Activated T-cell treated with anti-CD3 and anti-CD28 coated beads for 48 hours (primary cell): ENCODE measurements at regions not wholly inside any gene's neighbourhood (a gene's known extent, or its start where the extent isn't known, plus 50 kb on each side); places are given as distances from the start of the nearest gene placed in this dataset.
"Not testable (repeated sequence)": the region's sequence is repeated elsewhere in the genome, so short reads cannot be mapped to it uniquely, and the experiment has no call there.

Experiments
- DNase-seq: peaks from one replicate; pipeline ENCODE4 v3.0.0-alpha.2; 2020; ENCODE audit warnings: low read depth

DNA sequence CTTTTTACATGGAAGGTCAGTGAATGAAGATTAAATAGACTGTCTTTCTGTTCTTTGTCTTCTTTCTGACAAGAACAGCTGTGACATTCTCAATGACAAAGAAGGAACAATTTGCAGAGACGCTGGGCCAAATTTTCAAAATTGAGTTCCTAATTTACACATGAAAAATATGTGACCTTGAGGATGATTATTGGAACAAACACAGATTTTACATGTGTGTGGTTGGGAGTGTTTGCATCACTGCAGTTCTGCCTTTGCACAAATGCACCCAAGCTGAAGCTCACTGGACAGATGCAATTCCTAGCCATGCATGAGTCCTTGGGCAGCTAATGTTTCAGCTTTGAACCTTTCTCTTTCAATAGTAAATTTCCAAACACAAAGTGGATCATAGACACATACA, 350.8 kb downstream of the QKI start:
- no peak for DNase-seq

DNA sequence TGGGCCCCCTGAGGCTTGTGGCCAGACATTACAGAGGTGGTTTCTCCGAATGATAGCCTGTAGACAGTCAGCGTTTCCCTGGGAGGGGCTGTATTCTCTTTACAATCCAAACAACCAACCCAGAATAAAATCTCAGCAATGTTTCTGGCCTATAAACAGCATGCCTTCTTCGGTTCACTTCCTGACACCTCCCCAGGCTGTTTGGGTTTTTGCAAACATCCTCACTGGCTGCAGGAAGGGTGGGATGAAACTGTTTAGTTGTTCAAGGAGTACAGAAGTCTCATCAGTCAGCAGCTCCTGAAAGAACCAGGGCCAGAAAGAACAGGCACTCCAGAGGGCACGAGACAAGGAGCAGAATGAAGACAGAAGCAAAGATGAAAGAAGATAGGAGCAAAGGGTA, 350.0 kb downstream of the QKI start:
- DNase-seq: no peak

DNA sequence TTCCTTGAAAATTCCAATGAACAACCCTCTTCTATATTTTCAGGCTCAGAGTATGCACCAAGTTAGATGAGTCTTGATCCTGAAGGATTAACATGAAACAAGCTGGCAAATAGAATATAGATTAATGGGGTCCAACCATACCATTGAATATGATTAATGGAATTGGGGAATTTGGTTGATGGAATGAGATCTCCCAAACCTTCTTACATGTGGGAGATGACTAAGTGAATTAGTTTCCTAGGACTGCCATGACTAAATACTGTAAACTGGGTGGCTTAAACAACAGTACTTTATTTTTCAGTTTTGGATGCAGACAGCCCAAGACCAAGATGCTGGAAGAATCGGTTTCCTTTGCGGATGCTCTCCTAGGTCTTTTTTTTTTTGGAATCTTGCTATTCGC, 347.0 kb downstream of the QKI start:
- no peak for DNase-seq

DNA sequence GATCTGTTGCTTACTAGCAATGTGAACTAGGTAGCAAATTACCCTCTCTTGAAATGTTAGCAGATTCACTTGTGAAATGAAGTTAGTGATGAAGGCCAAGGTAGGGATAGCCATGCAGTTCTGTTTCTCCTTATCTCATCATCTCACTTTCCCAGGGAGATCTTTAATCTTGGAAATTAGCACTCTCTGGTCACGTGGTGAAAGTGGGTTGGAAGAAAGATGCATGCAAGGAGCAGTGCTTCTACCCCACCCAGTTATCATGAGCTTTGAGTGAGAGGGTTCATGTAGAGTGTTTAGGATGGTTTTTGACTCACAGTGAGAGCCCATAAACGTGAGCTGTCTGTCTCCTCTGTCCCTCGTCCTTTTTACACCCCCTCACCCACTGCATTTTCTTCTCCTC, 346.3 kb downstream of the QKI start:
- DNase-seq: no peak

DNA sequence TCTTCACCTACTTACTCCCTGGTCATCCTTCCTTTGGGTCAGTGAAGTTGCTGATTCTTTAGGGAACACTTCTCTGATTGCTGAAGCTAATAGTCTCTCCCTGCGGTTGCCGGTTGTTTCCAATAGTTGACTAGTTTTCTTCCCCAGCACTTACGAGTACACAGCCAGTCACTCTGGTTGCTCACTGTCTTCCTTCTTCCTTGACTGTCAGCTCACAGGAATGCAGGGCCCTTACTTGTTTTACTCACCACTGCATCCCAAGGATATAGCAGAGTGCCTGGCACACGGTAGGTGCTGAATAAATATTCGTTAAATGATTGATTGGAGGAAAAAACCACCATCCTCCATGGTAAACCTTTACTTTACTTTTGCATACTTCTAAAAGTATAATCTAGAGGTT, 345.0 kb downstream of the QKI start:
- no peak for DNase-seq

DNA sequence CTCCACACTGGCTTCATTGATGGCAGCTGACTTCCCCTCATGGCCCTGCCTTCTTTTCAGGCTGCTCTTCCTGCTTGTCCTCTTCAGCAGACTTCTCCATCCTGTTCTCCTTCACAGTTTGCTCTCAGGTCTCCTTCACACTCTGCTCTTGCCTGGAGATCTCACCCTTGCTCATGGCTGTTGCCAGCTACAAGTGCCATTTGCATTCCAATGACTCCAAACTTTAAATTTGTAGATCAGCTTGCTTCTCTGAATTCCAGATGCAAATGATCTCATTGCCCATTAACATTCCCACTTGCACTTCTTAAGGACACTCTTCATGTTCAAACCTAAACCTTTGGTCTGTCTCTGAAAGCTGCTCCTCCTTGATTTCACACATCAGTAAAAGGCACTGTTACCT, 343.0 kb downstream of the QKI start:
- no peak for DNase-seq

DNA sequence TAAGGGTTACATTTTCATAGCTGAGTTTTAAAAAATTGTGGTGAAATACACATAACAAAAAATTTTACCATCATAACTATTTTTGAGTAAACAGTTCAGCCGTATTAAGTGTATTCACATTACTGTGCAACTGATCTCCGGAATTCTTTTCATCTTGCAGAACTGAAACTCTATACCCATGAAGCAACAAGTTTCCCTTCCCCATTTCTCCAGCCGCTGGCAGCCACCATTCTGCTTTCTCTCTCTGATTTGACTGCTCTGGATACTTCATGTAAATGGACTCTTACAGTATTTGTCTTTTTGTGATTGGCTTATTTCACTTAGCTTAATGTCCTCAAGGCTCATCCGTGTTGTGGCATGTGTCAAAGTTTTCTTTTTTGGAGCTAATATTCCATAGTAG, 341.6 kb downstream of the QKI start:
- DNase-seq: no peak

DNA sequence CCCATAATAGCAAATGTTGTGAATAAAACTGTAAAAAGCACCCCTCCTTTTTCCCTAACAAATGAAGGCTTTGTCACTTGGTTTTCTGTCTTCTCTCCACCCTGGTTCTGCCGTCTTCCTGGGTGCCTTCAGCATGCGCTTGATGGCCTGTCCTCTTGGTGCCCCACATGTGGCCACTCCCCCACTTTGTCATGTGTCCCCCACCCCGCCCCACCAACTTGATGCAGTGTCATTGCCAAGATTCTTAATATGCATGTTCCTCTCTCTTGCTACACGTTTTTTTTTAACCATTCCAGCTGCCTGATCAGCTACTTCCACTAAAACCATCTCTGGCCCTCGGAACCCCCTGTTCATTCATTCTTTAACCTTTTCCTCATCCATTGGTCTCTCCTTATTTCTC, 340.3 kb downstream of the QKI start:
- DNase-seq: no peak

DNA sequence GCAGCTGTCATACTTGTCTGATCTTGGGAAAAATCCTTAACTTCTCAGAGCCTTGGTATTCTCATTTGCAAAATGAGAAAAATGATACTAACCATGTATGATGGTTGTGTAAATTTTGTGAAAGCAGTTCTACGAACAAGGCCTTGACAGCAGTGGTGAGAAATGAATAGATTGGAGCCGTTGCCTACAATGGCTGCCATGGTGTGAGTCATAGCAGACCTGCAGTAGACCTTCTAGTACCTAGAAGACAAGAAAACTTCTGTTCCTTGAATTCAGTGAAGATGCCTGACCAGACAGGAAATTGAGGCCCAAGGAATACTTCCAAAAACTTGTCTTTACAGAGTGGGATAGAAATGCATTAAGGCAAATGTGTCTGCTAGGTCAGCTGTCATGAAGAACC, 338.9 kb downstream of the QKI start:
- DNase-seq: no peak

DNA sequence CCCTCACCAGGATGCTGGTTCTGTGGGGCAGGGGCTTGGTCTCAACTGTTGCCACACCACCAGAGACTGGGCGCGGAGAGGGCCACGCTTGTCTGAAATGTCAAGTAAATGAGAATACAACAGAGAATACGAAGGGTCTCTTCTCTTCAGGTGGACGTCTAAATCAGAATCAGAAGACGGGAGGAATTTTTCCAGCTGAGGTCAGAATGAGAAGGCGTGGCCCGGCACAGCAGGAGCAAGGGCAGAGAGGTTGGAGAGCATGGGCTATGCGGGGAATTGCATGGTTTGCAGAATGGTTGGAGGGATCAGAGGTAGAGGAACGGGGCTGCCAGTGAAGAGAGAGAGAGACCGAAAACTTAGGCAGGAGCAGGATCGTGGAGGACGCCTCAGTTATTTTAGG, 337.9 kb downstream of the QKI start:
- no peak for DNase-seq

DNA sequence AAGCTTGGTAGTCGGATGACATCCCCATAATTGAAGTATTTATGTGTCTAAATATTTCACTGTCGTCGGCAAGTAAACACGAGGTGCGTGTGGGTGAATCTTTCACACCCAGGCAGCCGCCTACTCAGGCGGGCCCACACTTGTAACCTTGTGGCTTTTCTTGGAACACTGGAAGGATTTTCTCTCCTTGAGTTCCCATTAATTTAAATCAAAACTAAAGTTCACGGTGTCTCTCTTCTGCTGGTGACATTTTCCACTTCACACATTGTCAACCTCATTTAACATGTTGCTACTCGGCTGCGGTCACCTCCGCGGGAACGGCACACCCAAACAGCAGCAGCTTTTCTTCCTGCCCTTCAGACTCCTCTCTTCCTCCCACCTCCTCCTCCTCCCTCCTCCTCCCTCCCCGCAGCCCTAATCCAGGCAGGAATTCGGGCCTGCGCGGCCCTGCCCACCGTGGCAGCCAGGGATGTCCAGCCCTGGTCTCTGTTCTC, 336.6 kb downstream of the QKI start:
- no peak for DNase-seq

DNA sequence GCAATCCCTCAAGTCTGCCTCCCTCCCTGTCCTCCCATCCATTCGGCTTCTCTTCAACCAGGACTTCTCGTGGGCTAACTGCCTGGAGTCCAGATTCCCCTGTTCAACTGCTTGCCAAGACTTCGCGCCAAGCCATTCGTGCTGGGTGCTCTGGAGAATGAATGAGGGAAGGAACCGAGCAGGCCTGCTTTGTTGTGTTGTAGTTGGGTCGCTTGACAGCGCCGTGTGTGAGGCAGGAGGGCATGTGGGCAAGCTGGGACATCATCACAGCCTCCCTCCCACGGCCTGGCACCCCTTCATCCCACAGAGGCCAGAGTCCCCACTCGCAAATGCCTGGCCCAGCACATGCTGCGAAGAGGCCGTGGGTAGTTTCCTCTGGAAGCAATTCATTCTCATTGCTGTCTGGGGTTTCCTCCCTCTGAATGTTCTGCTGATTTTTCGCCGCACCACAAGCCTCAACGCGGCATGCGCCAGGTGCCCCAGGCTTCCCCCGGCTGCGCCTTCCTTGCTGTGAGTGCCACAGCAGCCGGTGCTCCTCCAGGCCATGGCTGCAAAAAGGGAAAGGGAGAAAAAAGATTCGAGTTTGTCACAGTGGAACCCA, 336.0 kb downstream of the QKI start:
- no peak for DNase-seq

DNA sequence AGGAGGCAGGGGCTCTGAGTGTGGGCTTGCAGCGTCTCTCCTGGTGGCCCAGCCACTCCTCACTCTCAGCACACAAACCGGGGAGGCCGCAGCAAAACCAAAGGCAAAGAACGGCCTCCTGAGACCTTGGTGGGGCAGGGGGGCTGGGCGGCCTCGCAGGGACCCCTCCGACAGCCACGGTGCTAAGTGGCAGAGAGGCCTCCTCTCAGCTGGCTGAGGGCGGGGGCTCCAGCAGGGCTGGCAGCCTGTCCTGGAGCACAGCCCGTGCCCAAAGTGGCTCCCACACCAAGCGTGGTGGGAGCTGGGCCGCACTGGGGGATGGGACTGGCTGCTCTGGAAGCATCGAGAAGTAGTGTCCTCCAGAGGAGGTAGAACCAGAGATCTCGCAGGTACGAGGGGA, 334.4 kb downstream of the QKI start:
- no peak for DNase-seq

DNA sequence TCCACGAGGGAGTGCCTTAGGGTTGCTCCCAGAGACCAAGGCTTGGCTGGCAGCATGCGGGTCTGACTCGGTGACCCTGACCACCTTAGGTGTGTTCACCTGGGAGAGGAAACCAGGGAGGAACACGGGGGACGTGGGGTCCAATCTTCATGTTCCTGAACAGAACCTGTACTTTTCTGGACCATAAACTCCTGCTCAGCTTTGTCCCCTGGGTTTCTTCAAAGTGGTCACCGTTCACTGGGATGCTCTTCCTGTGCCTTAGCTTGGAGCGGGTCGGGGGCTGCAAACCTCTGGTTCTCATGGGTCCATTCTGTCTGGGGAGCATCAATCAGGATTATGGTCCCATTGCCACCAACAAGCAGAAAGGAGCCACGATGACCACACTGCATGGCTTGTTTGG, 333.5 kb downstream of the QKI start:
- DNase-seq: no peak

DNA sequence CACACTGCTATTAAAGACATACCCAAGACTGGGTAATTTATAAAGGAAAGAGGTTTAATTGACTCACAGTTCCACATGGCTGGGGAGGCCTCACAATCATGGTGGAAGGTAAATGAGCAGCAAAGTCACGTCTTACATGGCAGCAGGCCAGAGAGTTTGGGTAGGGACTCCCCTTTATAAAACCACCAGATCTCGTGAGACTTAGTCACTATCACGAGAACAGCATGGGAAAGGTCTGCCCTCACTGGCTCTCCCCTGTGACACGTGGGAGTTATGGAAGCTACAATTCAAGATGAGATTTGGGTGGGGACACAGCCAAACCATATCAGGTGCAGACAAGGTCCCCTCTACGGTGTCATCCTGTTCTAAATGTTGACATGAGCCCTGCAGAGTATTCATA, 332.5 kb downstream of the QKI start:
- DNase-seq: not testable (repeated sequence)

DNA sequence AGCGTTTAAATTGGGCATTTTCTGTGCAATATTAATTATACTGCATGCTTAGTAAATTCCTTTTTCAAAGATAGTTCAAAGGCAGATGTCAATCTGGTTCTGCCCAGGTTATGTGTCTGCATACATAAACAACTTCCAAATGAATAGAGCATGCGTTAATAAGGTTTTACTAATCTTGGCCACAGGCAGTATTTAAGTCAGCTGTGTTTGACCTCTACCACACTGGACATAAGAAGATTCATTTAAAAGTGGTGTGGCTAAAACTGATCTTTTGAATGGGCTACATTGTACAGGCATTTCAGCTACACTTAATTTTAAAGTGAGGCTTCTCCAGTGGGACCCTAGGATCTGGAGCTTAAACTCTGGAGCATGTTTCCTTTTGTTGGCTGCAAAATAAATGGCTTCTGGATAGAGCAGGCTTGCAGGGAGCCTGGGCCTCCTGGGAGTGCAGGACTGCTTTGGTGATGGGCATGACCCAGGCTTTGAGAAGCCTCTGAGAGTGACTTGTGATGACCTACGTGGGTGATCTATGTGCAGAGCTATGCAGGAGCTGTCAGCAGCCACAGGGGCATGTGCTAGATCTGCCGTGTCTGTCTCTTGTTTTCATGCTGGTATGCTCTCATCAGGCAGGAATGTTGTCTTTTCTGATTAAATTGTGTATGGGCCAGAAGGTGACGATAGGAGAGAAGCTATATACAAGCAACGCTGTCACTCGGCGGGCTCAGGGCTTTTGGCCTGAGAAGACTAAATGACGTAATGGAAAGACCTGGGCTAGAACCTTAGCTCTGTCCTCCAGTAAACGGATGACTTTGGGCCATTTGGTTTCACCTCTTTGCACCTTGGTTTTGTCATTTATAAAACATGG, 331.2 kb downstream of the QKI start:
- no peak for DNase-seq

DNA sequence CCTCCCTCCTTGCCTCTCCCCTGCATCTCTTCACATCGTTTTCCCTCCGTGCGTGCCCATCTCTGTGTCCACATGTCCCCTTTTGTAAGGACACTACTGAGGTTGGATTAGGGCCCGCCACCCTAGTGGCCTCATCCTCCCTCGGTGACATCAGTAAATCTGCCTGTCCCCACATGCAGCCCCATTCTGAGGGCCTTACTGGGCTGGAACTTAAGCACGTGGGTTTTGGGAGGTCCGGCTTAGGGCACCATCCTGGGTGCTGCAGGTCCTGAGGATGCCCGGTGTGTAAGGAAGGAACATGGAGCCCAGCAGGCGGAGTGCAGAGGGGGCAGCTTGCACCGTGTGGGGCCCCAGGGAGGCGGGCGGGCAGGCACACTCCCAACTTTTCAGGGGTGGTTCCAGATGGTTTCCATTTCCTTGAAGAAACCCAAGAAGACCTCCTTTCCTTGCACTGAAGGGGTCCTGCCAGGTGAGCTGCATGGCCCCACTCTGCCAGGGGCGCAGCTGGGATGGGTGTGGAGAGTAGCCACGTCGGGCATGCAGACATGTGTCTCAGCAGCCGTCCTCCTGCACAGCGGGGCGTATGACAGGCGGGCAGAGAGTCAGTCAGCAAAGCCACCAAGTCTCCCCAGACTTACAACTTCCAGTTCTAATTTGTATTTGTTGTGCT, 329.9 kb downstream of the QKI start:
- DNase-seq: no peak

DNA sequence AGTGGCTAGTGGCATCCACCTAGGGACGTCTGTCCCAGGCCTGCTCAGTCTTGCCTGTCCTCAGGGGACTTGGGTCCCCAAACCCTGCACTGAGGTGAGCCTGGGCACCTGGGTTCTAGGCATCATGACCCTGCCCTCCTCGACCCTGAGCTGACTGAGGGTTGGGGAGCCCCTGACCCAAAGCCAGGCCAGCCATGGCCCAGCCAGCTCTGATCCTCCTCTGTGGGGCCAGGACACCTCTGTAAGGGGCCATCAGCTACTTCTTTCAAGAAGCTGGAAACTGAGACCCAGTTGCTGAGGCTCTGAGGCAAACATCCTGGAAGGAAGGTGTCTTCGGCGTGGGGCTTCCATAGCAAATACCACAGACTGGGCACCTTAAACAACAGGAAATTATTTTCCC, 329.3 kb downstream of the QKI start:
- no peak for DNase-seq

DNA sequence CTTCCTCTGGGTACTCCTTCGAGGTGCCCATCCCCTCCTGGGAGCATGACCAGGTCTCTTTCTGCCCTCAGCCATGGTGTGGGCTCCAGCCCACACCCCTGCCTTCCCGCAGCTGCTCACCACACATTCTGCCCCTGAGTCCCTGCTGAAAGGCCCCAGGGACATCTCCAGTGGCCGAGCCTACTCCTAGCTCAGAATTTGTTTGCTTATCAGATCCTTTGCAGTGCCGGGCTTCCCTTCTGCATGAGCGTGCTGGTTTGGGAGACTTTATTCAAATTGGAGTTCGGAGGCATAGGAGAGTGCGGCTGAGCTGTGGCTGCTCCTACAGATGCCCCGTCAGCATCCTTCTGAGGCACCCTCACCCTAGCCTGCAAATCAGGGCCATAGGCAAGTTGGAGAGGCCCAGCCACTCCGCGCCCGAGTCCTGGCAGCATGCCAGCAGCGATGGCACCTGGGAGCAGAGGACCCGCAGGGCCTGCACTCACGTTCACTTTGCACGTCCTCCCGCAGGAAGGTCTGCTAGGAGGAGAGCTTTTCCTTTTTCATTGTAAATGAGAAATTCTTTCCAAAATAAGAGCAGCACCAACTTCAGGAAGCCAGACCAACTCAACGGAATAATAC, 327.3 kb downstream of the QKI start:
- no peak for DNase-seq

DNA sequence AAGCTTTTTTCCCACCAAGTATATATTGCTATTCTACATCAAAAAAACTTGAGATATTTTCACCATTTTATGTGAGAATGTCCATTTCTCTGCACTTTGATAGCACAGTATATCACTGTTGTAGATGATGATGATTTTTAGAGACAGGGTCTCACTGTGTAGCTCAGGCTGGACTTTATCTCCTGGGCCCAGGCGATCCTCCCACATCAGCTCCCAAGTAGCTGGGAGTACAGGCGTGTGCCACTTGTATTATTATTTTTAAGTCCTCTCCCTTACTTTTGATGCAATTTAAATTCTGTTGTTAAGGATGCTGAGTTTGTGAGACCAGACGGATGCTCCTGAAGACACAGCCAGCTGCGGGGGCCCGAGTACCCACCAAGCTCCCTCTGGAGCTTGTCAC, 326.8 kb downstream of the QKI start:
- no peak for DNase-seq

DNA sequence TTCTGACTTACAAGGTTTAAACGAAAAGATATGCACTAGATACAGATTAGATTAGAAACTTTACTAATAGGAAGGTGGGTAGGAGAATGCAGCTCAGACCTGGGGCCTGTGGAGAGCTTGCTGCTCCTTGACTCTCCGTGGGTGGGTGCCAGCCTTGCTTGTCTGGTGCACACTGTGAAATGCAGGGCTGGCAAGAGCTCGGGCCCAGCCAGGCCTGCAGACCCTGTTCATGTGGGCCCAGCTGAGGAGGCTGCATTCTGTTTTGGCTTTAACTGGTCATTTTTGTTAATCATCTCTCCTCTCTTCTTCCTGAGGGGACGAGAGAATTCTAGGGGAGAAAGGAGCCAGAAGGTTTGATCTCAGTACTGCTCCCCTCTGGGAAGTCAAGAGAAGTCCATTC, 325.4 kb downstream of the QKI start:
- no peak for DNase-seq

DNA sequence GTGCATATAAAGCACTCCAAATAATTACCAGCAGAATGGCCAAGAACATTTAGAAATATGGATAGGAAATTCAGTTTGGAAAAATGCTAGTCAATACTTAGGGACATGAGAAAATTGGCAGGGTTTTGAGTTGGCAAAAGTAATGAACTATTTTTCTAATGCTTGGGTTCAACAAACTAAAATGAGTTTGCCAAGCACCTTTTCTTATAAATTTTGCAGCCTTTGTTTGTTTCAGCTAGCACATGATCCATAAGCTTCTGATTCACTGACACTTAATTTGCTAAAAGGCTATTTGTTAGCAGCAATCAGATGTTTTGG, 324.8 kb downstream of the QKI start:
- DNase-seq: no peak
